Large intestine (tissue), 3 donors: ENCODE measurements at regions not wholly inside any gene's neighbourhood (a gene's known extent, or its start where the extent isn't known, plus 50 kb on each side); places are given as distances from the start of the nearest gene placed in this dataset.
"Not testable (repeated sequence)": the region's sequence is repeated elsewhere in the genome, so short reads cannot be mapped to it uniquely, and the experiment has no call there.

Experiments
- DNase-seq, 2 donors: peaks; one replicate each; pipeline versions ENCODE4 v3.0.0 to v3.0.0-alpha.2; 2013
- H3K27ac ChIP-seq: one replicate; pipeline ENCODE4 v1.5.1; 2013; ENCODE audit warnings: low read length
- H3K27me3 ChIP-seq: 2 replicates; pipeline ENCODE4 v1.6.1; 2013; ENCODE audit warnings: low read length; ENCODE audit not compliant: control insufficient read depth, insufficient read depth
- H3K36me3 ChIP-seq: 2 replicates; pipeline ENCODE4 v1.6.1; 2013; ENCODE audit warnings: low read length; ENCODE audit not compliant: control insufficient read depth, insufficient read depth
- H3K4me1 ChIP-seq: one replicate; pipeline ENCODE4 v1.6.1; 2013; ENCODE audit warnings: low read length; ENCODE audit not compliant: control insufficient read depth, insufficient read depth
- H3K4me3 ChIP-seq: one replicate; pipeline ENCODE4 v1.5.1; 2013; ENCODE audit warnings: low read length
- H3K9me3 ChIP-seq: one replicate; pipeline ENCODE4 v1.6.1; 2013; ENCODE audit warnings: mild to moderate bottlenecking, low read depth, low read length, moderate library complexity; ENCODE audit not compliant: control insufficient read depth
- WGBS: methylation state at CpG from one replicate; pipeline ENCODE4 v1.1.5; 2013; ENCODE audit warnings: low lambda C conversion rate; ENCODE audit not compliant: insufficient coverage; 5-methylcytosine and 5-hydroxymethylcytosine counted together

- Histone ChIP-seq H3K27me3 (no peaks in the 10 kb centered on the region), H3K9me3 (no peaks in the 10 kb centered on the region), H3K4me3 (no peak overlapping the region), H3K27ac (no peak overlapping the region), H3K36me3 (no peaks in the 10 kb centered on the region), H3K4me1 (no peaks in the 10 kb centered on the region)
- WGBS, result no CpG with 5 or more reads among the region's 2 CpGs
- no peak for DNase-seq
Observed at GRCh38 chr1:173257805-173258204, 50.7 kb upstream of the TNFSF4 start.

- H3K4me3 ChIP-seq, result no peak overlapping the region
- WGBS, result no CpG with 5 or more reads among the region's 5 CpGs
- no peak overlapping the region for H3K27ac ChIP-seq
- H3K4me1 ChIP-seq, result no peaks in the 10 kb centered on the region
- H3K36me3 ChIP-seq, result no peaks in the 10 kb centered on the region
- no peaks in the 10 kb centered on the region for H3K9me3 ChIP-seq
- H3K27me3 ChIP-seq, result no peaks in the 10 kb centered on the region
- DNase-seq, result no peak
Observed at GRCh38 chr1:173258479-173259264, 51.5 kb upstream of the TNFSF4 start.

GRCh38 chr1:173260329-173260728, 53.2 kb upstream of the TNFSF4 start:
- not testable (repeated sequence) for H3K36me3 ChIP-seq, DNase-seq, H3K9me3 ChIP-seq, H3K4me3 ChIP-seq, H3K27ac ChIP-seq, H3K4me1 ChIP-seq, H3K27me3 ChIP-seq
- WGBS, result 100% methylated on average over 1 of the region's 1 CpG

- Histone ChIP-seq H3K27me3 (no peaks in the 10 kb centered on the region), H3K27ac (no peak overlapping the region), H3K4me1 (no peaks in the 10 kb centered on the region), H3K9me3 (no peaks in the 10 kb centered on the region), H3K4me3 (no peak overlapping the region), H3K36me3 (no peaks in the 10 kb centered on the region)
- 42% methylated on average over 2 of the region's 3 CpGs for WGBS
- no peak for DNase-seq
Observed at GRCh38 chr1:173266841-173267240, 59.7 kb upstream of the TNFSF4 start.

DNA sequence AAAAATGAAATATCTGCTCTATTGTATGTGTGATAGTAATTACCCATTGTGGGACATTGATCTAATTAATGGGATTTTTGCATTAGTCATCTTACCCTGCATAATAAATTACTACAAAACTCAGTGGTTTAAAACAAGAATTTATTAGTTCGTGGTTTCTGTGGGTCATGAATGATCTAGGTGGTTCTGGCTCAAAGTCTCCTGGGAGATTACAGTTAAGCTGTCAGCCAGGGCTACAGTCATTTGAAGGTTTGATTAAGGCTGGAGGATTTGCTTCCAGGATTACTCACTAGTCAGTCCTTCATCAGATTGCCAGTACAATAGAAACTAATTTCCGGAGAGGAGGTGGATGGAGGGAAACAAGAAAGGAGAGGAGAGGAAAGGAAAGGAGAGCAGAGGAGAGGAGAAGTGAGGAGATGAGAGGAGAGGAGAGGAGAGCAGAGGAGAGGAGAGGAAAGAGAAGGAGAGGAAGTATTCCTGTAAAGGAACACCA, 60.4 kb upstream of the TNFSF4 start:
- H3K9me3 ChIP-seq, result no peaks in the 10 kb centered on the region
- no peaks in the 10 kb centered on the region for H3K36me3 ChIP-seq
- H3K27me3 ChIP-seq, result no peaks in the 10 kb centered on the region
- H3K4me1 ChIP-seq, result no peaks in the 10 kb centered on the region
- no peak overlapping the region for H3K4me3 ChIP-seq
- no peak for DNase-seq
- H3K27ac ChIP-seq, result no peak overlapping the region
- 63% methylated on average over 1 of the region's 2 CpGs for WGBS

GRCh38 chr1:173268261-173268660, 61.1 kb upstream of the TNFSF4 start:
- 100% methylated on average over 1 of the region's 1 CpG for WGBS
- Histone ChIP-seq H3K4me3 (no peak overlapping the region), H3K27me3 (no peaks in the 10 kb centered on the region), H3K9me3 (no peaks in the 10 kb centered on the region), H3K27ac (no peak overlapping the region), H3K4me1 (no peaks in the 10 kb centered on the region), H3K36me3 (no peaks in the 10 kb centered on the region)
- DNase-seq, result no peak

DNA sequence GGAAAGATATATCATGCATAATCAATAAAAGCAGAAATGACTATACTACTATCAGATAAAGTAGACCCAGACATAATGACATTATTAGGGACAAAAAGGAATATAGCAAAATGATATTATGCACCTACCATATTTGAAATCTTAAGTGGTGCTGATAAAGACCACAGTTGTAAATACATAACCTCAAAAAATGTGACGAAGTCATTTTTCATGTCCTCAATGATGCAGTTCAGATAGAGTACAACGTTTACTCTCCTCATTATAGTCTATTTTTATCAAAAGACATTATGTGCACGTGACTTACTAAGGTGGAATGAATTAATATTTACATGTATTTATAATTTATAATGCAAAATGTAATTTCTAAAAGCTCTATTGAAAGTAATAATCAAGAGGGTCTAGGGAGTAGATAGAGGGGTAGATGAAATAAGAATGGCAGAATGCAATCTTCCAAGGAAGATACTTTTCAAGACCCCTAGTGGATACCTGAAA, 61.7 kb upstream of the TNFSF4 start:
- 87% methylated on average over 3 of the region's 3 CpGs for WGBS

DNA sequence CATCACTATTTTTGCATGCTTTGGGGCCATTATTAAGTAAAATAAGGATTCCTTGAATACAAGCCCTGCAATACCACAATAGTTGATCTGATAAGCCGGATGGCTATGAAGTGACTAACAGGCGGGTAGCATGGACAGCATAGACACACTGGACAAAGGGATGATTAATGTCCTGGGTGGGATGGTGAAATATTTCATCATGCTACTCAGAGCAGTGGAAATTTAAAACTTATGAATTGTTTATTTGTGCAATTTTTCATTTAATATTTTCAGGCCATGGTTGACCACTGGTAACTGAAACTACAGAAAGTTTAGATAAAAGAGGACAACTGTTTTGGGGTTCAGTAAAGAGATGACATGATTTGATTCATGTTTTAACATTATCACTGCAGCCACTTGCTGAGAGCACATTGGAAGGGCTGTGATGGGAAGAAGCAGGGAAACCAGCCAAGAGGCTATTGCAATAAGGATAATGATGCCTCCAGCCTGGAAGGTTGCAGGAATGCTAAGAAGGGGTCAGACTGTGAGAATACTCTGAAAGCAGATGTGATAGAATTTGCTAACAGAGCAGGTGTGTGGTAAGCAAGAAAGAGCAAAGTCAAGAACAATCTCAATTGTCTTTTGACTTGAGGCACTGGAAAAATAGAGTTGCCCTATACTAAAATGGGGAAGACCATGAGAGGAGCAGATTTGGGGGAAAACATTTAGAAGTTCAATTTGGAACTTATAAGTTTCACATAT, 62.5 kb upstream of the TNFSF4 start:
- Histone ChIP-seq H3K4me1 (no peaks in the 10 kb centered on the region), H3K27me3 (no peaks in the 10 kb centered on the region), H3K4me3 (no peak overlapping the region), H3K27ac (no peak overlapping the region), H3K36me3 (no peaks in the 10 kb centered on the region), H3K9me3 (no peaks in the 10 kb centered on the region)
- DNase-seq, result no peak
- WGBS, result no CpG with 5 or more reads among the region's 2 CpGs

More for the DNA sequence above, 61.7 kb upstream of the TNFSF4 start:
- H3K9me3 ChIP-seq, result no peaks in the 10 kb centered on the region
- DNase-seq, result no peak
- no peaks in the 10 kb centered on the region for H3K4me1 ChIP-seq
- no peaks in the 10 kb centered on the region for H3K36me3 ChIP-seq
- H3K27ac ChIP-seq, result no peak overlapping the region
- no peak overlapping the region for H3K4me3 ChIP-seq
- no peaks in the 10 kb centered on the region for H3K27me3 ChIP-seq

- DNase-seq, result no peak
- Histone ChIP-seq H3K36me3 (no peaks in the 10 kb centered on the region), H3K4me3 (no peak overlapping the region), H3K27me3 (no peaks in the 10 kb centered on the region), H3K9me3 (no peaks in the 10 kb centered on the region), H3K27ac (no peak overlapping the region), H3K4me1 (no peaks in the 10 kb centered on the region)
- 83% methylated on average over 1 of the region's 2 CpGs for WGBS
Observed at GRCh38 chr1:173270243-173270642, 63.1 kb upstream of the TNFSF4 start.

GRCh38 chr1:173271021-173271420, 63.9 kb upstream of the TNFSF4 start:
- not testable (repeated sequence) for H3K9me3 ChIP-seq, DNase-seq, H3K27me3 ChIP-seq, H3K4me1 ChIP-seq, H3K27ac ChIP-seq, H3K4me3 ChIP-seq, H3K36me3 ChIP-seq
- whole genome bisulfite sequencing, result no CpG with 5 or more reads among the region's 1 CpG
